ENCODE measurements at regions not wholly inside any gene's neighbourhood (a gene's known extent, or its start where the extent isn't known, plus 50 kb on each side); places are given as distances from the start of the nearest gene placed in this dataset.
"Not testable (repeated sequence)": the region's sequence is repeated elsewhere in the genome, so short reads cannot be mapped to it uniquely, and the experiment has no call there.

GRCh38 chr5:174558190-174558589 lies 166.2 kb upstream of the MSX2 start:
- no peak for DNase-seq

GRCh38 chr5:174559141-174559540 lies 165.2 kb upstream of the MSX2 start:
- DNase-seq: no peak

- no peak for DNase-seq
Measured at GRCh38 chr5:174559566-174560090, 164.8 kb upstream of the MSX2 start.

- DNase-seq: no peak
Measured at GRCh38 chr5:174560861-174561260, 163.5 kb upstream of the MSX2 start.

- not testable (repeated sequence) for DNase-seq
Measured at GRCh38 chr5:174563040-174563439, 161.3 kb upstream of the MSX2 start.

GRCh38 chr5:174563899-174564298 lies 160.5 kb upstream of the MSX2 start:
- peak; percentile 32 for DNase-seq

GRCh38 chr5:174567506-174568141 lies 156.8 kb upstream of the MSX2 start:
- DNase-seq: no peak

GRCh38 chr5:174570662-174571061 lies 153.7 kb upstream of the MSX2 start:
- DNase-seq: no peak

GRCh38 chr5:174571662-174572397 lies 152.6 kb upstream of the MSX2 start:
- peak; percentile 27 for DNase-seq

GRCh38 chr5:174572591-174572990 lies 151.8 kb upstream of the MSX2 start:
- DNase-seq: no peak

GRCh38 chr5:174573221-174573994 lies 151.0 kb upstream of the MSX2 start:
- DNase-seq: no peak

GRCh38 chr5:174575043-174575442 lies 149.3 kb upstream of the MSX2 start:
- no peak for DNase-seq

GRCh38 chr5:174576042-174576441 lies 148.3 kb upstream of the MSX2 start:
- no peak for DNase-seq

- DNase-seq: peak; percentile 30
Measured at GRCh38 chr5:174581479-174581878, 142.9 kb upstream of the MSX2 start.

- no peak for DNase-seq
Measured at GRCh38 chr5:174581894-174582293, 142.5 kb upstream of the MSX2 start.

- no peak for DNase-seq
Measured at GRCh38 chr5:174583071-174583470, 141.3 kb upstream of the MSX2 start.

GRCh38 chr5:174585472-174585871 lies 138.9 kb upstream of the MSX2 start:
- no peak for DNase-seq

GRCh38 chr5:174586163-174586562 lies 138.2 kb upstream of the MSX2 start:
- not testable (repeated sequence) for DNase-seq

GRCh38 chr5:174589011-174589410 lies 135.4 kb upstream of the MSX2 start:
- no peak for DNase-seq

GRCh38 chr5:174589599-174589998 lies 134.8 kb upstream of the MSX2 start:
- no peak for DNase-seq

- DNase-seq: no peak
Measured at GRCh38 chr5:174590820-174591219, 133.6 kb upstream of the MSX2 start.

GRCh38 chr5:174596429-174596828 lies 128.0 kb upstream of the MSX2 start:
- no peak for DNase-seq

- no peak for DNase-seq
Measured at GRCh38 chr5:174599992-174600391, 124.4 kb upstream of the MSX2 start.

Data from left kidney (tissue), 1 donor.